ENCODE measurements at regions not wholly inside any gene's neighbourhood (a gene's known extent, or its start where the extent isn't known, plus 50 kb on each side); places are given as distances from the start of the nearest gene placed in this dataset.
"Not testable (repeated sequence)": the region's sequence is repeated elsewhere in the genome, so short reads cannot be mapped to it uniquely, and the experiment has no call there.

DNA sequence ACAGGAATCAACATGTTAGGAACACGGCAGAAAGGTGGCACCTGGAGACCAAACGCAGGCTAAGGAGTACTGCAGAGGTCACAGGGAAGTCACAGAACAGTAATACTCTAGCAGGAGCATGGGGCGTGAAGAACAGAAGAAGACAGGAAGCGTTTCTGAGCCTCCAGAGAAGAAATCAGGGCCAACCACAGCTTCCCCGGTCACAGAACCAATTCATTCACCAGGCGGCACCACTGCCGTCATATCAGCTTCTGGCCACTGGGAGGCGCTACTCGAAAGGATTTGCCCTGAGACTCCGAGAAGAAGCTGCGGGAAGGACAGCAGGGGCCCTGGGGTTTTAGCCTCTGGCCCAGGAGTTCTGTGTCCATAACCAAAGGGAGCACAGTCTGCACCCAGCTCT, 78.0 kb upstream of the DRD5 start:
- no peak for DNase-seq (ENCODE audit: low spot score)

DNA sequence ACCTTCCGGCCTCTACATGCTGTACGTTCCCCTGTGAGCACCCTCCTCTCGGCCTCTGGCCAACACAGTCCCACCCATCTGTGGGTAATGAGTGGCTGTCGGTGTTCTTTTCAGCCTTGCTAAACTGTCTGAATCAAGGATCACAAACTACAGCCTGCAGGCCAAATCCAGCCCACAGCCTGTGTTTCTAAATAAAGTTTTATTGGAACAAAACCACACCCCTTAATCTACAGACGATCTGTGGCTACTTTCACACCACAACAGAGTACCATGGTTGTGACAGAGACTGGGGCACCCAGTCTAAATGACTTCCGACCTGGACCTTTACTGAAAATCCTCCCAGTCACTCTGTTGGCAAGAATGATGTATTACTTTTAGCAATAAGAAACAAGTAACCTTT, 77.3 kb upstream of the DRD5 start:
- DNase-seq (ENCODE audit: low spot score), result not testable (repeated sequence)

DNA sequence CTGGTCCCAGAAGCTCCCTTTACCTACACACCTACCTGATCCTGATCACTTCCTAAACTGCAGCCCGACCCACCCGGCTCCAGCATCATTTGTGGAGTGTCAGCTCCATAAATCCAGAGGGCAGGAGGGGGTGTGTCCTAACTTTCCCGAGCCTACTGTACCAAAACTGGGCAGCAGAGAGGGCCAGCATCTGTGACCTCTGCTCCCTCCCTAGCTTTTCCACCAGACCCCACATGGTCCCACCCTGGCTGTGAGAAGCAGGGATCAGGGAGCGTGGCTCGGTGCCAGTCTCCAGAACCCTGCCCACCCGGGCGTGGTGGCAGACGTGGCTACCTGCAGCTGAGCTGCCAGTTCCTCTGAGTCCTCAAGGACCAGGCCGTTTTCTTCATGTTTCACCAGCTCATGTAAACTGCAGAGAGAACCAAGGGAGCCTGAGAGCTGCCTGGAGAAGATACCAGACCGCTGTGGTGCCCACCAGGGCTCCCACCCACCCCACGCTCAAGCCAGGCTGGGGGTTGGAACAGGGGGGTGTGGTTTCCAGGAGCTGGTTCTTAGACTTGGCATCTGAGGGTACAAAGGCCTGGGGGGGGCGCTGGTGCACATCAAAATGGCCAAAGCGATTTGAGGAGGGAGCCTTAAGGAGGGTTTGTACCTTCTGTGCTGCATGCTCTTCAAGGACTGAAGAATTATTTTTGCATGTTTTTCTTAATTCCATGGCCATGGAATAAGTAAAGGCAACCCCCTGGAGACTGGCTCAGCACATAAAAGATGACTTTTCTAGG, 76.7 kb upstream of the DRD5 start:
- no peak for DNase-seq (ENCODE audit: low spot score)

DNA sequence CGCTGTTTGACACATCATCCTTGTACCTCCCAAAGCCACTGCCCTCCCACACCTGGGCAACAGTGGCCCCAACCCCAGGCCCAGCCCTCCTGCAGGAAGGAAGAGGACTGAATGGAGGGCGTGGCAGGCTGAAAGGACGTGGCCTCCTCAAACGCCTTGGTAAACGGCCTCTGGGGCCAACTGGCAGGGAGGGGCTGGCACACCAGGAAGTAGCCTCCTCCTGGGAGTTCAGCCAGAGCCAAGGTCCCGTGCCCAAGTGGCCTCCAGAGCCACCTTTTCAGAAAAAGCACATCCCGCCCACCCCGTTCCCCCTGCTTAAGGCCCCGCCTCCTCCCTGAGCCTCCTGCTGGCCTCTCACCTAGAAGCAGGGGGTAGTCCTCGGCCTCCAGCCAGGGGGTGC, 74.2 kb upstream of the DRD5 start:
- not testable (repeated sequence) for DNase-seq (ENCODE audit: low spot score)

DNA sequence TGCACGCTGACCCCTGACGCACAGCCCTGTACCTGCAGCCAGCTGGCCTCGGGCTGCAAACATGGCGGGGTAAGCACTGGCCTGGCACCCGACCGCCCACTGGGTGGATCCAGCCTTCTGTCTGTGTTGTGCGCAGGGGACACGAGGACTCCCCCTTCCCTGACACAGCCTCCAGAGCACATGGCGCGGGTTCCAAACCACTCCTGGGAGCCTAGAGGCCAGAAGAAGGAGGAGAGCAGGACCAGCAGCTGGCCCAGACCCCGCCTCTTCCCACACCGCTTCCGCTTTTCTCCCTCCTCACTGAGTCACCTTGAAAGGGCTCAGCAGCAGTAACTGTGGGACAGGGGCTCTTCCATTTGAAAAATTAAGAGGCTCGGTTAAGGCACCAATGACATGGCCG, 73.5 kb upstream of the DRD5 start:
- DNase-seq (ENCODE audit: low spot score), result not testable (repeated sequence)

DNA sequence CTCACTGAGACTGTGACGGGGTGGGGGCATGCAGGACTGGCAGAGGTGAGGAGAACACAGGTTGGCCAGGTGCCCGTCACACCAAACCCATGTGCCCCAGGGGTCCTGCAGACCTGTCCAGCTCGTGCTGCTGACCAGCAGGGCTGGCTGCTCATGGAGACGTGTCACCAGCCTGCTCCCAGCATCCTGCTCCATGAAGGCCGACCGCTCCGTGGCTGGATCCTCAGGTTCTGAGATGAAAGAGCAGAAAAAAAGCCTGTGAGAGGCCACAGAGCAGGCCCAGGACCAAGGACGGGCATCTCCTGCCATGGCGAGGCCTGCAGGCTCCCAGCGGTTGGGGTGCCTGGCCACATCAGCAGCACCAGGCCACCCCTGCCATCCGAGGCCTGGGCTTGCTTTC, 71.7 kb upstream of the DRD5 start:
- no peak for DNase-seq (ENCODE audit: low spot score)

DNA sequence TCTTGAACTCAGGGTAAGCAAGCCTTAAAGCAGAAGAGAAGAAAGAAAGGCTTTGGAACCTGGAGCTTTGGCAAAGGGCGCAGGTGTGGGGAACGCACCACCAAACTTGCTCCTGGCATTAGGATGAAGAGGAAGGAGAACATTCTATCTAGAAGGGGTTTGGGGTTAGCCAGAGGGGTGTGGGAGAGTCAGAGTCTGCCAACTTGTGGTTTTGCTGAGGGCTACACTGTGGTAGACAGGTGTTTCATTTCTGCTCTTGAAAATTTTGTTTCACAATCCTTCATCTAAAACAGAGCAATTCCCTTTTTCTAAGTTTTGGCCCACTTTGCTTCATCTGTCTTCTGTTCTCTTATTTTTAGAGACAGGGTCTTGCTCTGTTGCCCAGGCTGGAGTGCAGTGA, 66.2 kb upstream of the DRD5 start:
- not testable (repeated sequence) for DNase-seq (ENCODE audit: low spot score)

DNA sequence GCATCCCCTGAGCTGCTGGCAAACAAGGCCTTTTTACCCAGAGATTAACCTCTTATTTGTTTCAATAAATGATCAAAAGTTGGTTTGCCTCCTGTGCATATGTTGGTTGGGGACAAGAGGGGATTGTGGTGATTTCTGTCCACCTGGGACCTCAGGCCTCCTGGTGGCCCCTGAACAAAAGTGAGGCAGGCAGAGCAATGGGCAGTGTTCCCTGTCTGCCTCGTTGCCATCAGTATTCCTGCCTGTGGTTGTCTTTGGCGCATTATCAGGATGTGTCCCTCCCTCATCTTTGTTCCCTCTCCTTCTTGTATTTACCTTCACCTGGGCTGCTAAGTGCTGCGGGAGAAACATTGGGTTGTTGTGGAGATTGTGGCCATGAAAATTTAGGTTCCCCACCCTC, 65.3 kb upstream of the DRD5 start:
- no peak for DNase-seq (ENCODE audit: low spot score)

DNA sequence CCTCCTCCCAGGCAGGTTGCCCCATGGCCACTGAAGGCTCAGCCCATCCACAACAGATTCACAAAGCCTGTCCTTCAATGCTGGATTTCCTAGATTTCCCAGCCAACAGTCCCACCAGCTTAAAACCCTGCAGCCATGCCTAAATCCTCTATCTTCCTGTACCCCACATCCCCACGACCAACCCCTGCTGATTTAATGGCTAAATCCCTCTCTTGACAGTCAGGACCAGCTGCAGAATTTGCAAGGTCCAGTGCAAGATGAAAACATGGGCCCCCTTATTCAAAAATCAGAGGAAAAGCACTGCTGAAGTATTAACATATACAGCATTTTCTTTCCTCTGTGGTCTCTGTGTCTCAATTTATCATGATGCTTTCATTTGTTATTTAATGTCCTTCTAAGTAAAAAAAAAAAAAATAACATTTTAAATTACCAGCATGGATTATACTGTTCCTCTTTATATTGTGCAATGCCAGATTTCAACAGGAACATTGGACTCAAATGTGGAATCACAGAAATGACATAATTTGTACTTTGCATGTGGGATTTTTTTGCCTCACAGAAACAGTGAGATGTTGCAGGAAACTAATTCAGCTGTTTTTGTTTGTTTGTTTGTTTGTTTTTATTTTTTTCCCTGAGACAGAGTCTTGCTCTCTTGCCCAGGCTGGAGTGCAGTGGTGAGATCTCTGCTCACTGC, 63.0 kb upstream of the DRD5 start:
- not testable (repeated sequence) for DNase-seq (ENCODE audit: low spot score)

DNA sequence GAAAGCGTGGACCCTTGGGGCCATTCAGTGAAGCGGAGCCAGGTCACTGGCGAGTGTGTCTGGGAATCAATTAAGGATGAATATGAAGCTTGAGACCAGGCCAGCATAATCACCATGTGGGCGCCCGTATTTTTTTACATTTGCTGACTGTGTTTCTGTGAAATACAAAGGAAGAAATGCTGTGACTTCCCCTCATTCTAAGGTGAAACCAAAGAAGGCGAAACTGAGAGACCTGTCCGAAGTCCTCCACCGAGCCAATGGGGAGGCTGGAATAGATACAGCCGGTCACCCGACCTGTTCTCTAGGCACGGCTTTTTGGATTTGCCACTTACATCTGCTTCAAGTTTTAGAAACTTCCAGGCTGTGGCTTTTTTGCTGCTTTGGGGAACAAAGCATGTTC, 59.3 kb upstream of the DRD5 start:
- not testable (repeated sequence) for DNase-seq (ENCODE audit: low spot score)
